Ureter (tissue), 1 donor: ENCODE measurements at regions not wholly inside any gene's neighbourhood (a gene's known extent, or its start where the extent isn't known, plus 50 kb on each side); places are given as distances from the start of the nearest gene placed in this dataset.
"Not testable (repeated sequence)": the region's sequence is repeated elsewhere in the genome, so short reads cannot be mapped to it uniquely, and the experiment has no call there.

Source experiments
- DNase-seq: peaks from one replicate; pipeline ENCODE4 v3.0.0-alpha.2; 2020; ENCODE audit warnings: low spot score
- donor health status: DM: yes; HTN: yes; CAD: no.

- DNase-seq, result no peak
Measured at GRCh38 chr16:14002416-14002990, 68.6 kb upstream of the MRTFB start.

- DNase-seq, result peak; percentile 63
Measured at GRCh38 chr16:14003074-14003570, 68.0 kb upstream of the MRTFB start.

DNA sequence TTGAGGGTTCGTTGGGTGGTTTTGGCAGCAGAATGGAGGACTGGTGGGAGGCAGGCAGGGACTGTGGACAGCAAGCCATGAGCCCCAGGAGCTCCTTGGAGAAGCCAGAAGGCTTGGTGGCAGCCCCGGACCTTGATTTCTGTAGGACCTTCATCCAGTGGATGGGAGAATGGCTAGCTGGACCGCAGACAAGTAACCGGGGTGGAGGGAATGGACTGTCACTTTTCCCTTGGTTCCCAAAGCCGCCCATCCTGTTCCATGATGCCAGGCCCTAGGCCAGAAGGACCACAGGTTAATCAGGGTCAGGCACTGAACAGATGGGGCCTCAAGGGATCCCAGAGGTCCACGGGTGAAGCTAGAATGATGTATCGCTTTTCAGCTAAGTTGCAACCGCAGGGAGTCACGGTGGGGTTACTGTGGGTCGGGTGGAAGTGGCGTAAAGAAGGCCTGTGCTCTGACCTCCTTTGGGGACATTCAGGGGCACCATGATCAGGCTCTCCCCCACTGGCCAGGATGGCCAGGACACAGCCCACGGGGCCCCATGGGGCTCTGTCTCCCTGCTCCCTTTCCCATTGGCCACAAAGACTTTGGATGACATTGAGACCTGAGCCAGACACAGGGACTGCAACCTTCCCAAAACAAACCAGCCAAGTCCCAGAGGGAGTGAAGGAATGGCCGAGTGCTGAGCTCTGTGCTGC is 66.9 kb upstream of the MRTFB start:
- no peak for DNase-seq

DNA sequence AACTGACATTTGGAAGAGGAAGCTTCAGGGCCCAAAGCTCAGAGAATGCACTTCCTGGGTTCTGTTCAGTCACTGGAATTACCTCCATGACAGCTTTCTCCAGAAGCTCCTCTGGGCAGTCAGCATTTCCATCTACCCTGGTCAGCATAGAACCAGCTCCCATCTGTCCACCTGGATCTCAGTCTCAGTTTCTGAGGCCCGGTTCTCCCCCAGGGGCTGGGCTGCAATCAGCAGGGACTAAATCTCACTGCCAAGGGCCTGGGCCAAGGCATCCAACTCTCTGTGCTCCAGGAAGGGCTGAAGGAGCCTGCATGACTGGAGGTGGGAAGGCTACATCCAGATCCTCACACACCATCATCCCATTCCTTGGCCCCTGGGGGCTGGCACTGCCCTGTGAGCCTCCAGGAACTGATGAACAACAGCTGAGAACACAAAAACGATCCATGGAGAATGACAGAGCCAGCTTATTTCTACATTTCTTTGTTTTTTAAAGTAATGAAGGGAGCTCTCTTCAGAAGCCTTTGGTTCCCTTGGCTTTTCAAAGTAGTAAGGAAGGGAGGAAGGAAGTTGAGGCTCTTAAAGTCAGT is 66.3 kb upstream of the MRTFB start:
- DNase-seq, result no peak

DNA sequence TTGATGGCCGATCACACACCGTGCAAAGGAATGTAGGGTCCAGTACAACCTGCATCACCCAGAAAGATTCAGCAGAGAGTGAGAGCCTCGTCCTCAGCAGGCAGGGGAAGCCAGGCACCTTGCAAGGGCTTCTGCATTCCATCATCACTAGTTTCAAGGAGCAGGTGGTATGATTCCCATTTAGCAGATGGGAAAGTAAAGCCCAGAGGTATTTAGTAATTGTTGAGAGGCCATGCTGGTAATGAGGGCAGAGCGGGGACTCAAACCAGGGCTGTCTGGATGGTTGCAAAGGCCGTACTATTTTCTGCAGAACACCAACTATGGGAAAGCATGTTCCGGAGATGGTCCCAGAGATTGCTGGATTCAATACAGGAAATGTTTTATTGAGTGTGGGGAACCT is 65.8 kb upstream of the MRTFB start:
- DNase-seq, result no peak

GRCh38 chr16:14007450-14007849 is 63.7 kb upstream of the MRTFB start:
- no peak for DNase-seq

GRCh38 chr16:14011001-14011400 is 60.1 kb upstream of the MRTFB start:
- DNase-seq, result no peak

- no peak for DNase-seq
Measured at GRCh38 chr16:14011846-14012245, 59.3 kb upstream of the MRTFB start.

- DNase-seq, result no peak
Measured at GRCh38 chr16:14013145-14013570, 58.0 kb upstream of the MRTFB start.

- DNase-seq, result no peak
Measured at GRCh38 chr16:14013571-14014283, 57.4 kb upstream of the MRTFB start.

DNA sequence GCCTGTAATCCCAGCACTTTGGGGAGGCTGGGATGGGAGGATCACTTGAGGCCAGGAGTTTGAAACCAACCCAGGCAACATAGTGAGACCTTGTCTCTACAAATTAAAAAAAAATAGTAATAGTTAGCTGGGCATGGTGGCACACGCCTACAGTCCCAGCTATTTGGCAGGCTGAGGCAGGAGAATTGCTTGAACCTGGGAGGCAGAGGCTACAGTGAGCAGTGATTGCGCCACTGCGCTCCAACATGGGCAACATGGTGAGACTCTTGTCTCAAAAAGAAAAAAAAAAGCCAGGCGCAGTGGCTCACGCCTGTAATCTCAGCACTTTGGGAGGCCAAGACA is 56.9 kb upstream of the MRTFB start:
- DNase-seq, result no peak

GRCh38 chr16:14015033-14015432 is 56.1 kb upstream of the MRTFB start:
- DNase-seq, result no peak

DNA sequence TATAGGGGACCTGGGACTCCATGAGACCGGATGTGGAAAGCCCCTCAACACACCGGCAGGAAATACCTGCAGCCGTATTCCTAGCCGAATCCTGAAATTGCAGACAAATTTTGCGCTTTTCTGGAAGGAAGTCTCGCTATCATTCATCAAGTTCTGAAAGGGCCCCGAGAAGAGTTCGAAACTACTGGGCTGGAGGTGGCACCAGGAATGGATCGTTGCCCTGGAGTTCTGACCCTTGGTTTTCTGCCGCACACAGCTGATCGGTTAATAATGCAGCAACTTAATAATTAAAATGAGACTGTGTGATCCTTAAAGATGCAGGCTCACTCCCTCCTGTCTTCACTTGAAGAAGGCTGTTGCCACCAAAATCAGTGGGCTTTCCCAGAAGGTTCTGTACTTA is 55.7 kb upstream of the MRTFB start:
- DNase-seq, result no peak

DNA sequence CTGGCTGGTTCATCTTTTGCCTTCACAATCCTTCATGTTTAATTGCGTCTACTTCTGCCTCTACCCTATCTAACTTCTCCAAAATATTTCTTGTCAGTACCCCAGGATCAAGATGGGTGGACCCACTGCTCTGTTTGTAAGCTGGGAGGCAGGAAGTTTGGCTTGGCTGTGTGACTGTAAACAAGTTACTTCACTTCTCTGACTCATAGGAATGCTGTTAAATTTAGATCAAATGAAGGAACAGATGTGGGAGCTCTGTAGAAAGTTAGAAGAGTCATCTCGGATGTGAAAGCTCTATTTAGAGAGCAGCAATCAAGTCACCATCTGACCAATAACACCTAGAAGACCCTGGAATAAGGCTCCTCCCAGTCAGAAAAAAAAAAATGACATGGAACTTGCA is 55.2 kb upstream of the MRTFB start:
- DNase-seq, result no peak

DNA sequence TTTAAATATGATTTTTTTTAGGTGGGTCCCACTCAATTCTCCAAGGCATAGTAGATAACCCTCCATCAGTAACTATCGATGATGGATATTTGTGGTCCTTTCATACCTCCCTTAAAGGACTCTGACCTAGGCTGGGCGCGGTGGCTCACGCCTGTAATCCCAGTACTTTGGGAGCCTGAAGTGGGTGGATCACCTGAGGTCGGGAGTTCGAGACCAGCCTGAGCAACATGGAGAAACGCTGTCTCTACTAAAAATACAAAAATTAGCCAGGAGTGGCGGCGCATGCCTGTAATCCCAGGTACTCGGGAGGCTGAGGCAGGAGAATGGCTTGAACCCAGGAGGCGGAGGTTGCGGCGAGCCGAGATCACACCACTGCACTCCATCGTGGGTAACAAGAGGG is 54.8 kb upstream of the MRTFB start:
- DNase-seq, result not testable (repeated sequence)

- no peak for DNase-seq
Measured at GRCh38 chr16:14017886-14018285, 53.2 kb upstream of the MRTFB start.

GRCh38 chr16:14018851-14019250 is 52.3 kb upstream of the MRTFB start:
- DNase-seq, result no peak

- no peak for DNase-seq
Measured at GRCh38 chr16:14020141-14020540, 51.0 kb upstream of the MRTFB start.
